HG03280 (cell line): ENCODE measurements at regions not wholly inside any gene's neighbourhood (a gene's known extent, or its start where the extent isn't known, plus 50 kb on each side); places are given as distances from the start of the nearest gene placed in this dataset.
"Not testable (repeated sequence)": the region's sequence is repeated elsewhere in the genome, so short reads cannot be mapped to it uniquely, and the experiment has no call there.

Experiments
- ATAC-seq: cut with Tn5 transposase; IDR thresholded peaks from one replicate; pipeline ENCODE4 v1.9.1; 2021; ENCODE audit warnings: mild to moderate bottlenecking, moderate library complexity; ENCODE audit not compliant: unreplicated experiment

- no peak for ATAC-seq
These were observed 307.5 kb upstream of the ZEB2 start for GRCh38 chr2:144827404-144827803.

- no peak for ATAC-seq
These were observed 306.2 kb upstream of the ZEB2 start for GRCh38 chr2:144826105-144826504.

- ATAC-seq: no peak
These were observed 305.6 kb upstream of the ZEB2 start for GRCh38 chr2:144825331-144826020.

GRCh38 chr2:144824306-144825080, 304.6 kb upstream of the ZEB2 start:
- ATAC-seq: no peak

GRCh38 chr2:144822966-144823365, 303.0 kb upstream of the ZEB2 start:
- no peak for ATAC-seq

GRCh38 chr2:144812288-144812687, 292.4 kb upstream of the ZEB2 start:
- ATAC-seq: no peak

GRCh38 chr2:144801766-144802165, 281.8 kb upstream of the ZEB2 start:
- no peak for ATAC-seq

- no peak for ATAC-seq
These were observed 281.4 kb upstream of the ZEB2 start for GRCh38 chr2:144801325-144801724.

GRCh38 chr2:144798989-144799388, 279.1 kb upstream of the ZEB2 start:
- no peak for ATAC-seq

- ATAC-seq: no peak
These were observed 278.1 kb upstream of the ZEB2 start for GRCh38 chr2:144798034-144798433.

GRCh38 chr2:144796936-144797335, 277.0 kb upstream of the ZEB2 start:
- no peak for ATAC-seq

- ATAC-seq: no peak
These were observed 276.2 kb upstream of the ZEB2 start for GRCh38 chr2:144796164-144796563.

GRCh38 chr2:144785253-144785652, 265.3 kb upstream of the ZEB2 start:
- ATAC-seq: no peak

- ATAC-seq: no peak
These were observed 261.1 kb upstream of the ZEB2 start for GRCh38 chr2:144780983-144781382.

- ATAC-seq: no peak
These were observed 256.8 kb upstream of the ZEB2 start for GRCh38 chr2:144776766-144777165.

- no peak for ATAC-seq
These were observed 254.9 kb upstream of the ZEB2 start for GRCh38 chr2:144774809-144775208.

GRCh38 chr2:144771348-144771747, 251.4 kb upstream of the ZEB2 start:
- no peak for ATAC-seq

- no peak for ATAC-seq
These were observed 250.8 kb upstream of the ZEB2 start for GRCh38 chr2:144770616-144771230.

- not testable (repeated sequence) for ATAC-seq
These were observed 241.0 kb upstream of the ZEB2 start for GRCh38 chr2:144760939-144761338.

- no peak for ATAC-seq
These were observed 239.8 kb upstream of the ZEB2 start for GRCh38 chr2:144759746-144760145.

GRCh38 chr2:144758196-144758595, 238.3 kb upstream of the ZEB2 start:
- ATAC-seq: not testable (repeated sequence)

GRCh38 chr2:144753416-144753815, 233.5 kb upstream of the ZEB2 start:
- ATAC-seq: no peak
